ENCODE measurements at regions not wholly inside any gene's neighbourhood (a gene's known extent, or its start where the extent isn't known, plus 50 kb on each side); places are given as distances from the start of the nearest gene placed in this dataset.

GRCh38 chr7:81594767-81595166 lies 175.1 kb downstream of the HGF start (continued):
- TF ChIP-seq CHD7 (IDR thresholded peaks at IDR 0.05; ENCODE audit: insufficient replicate concordance, low read length) (no peak), POLR2AphosphoS5 (IDR thresholded peaks at IDR 0.05; ENCODE audit: low read depth, low read length) (no peak), SIN3A (conservative IDR thresholded peaks at IDR 0.05 in 1 of 2, IDR thresholded peaks at IDR 0.05 in 1 of 2; ENCODE audit: low read depth in 1 of 2, low read length in 2 of 2) (no peak), SRF (IDR thresholded peaks at IDR 0.05; ENCODE audit: low read depth, low read length) (no peak), BCL11A (IDR thresholded peaks at IDR 0.05; ENCODE audit: low read depth in 2 of 2, low read length in 2 of 2) (no peak), JUND (IDR thresholded peaks at IDR 0.05; ENCODE audit: low read length) (no peak), HDAC6 (IDR thresholded peaks at IDR 0.05; ENCODE audit: low read depth, low read length) (no peak), BRCA1 (IDR thresholded peaks at IDR 0.05; ENCODE audit: low read depth, low read length) (no peak), YY1 (IDR thresholded peaks at IDR 0.05; ENCODE audit: low read depth, low read length) (no peak), NANOG (IDR thresholded peaks at IDR 0.05; ENCODE audit: insufficient read depth, low read depth, low read length, poor library complexity, severe bottlenecking) (no peak)
